PC-9 (cell line): ENCODE measurements at regions not wholly inside any gene's neighbourhood (a gene's known extent, or its start where the extent isn't known, plus 50 kb on each side); places are given as distances from the start of the nearest gene placed in this dataset.
"Not testable (repeated sequence)": the region's sequence is repeated elsewhere in the genome, so short reads cannot be mapped to it uniquely, and the experiment has no call there.

ENCODE experiments used
- BruUV-seq: library from RNA; stranded (reverse); fragments of 400-500 nt; replicated peaks from 2 replicates; lab custom pipeline; 2021; lab: Mats Ljungman, UMichigan
- CTCF ChIA-PET: fragments of 300-600 bp; sonication (Branson Sonifier 250); formaldehyde crosslinking; loops from one replicate; lab custom pipeline; 2022; ENCODE audit warnings: antibody characterized with exemption; lab: Charles Lee
- POLR2A ChIA-PET: fragments of 300-600 bp; sonication (Branson Sonifier 250); formaldehyde crosslinking; loops from one replicate; lab custom pipeline; 2022; ENCODE audit warnings: antibody characterized with exemption; ENCODE audit not compliant: unreplicated experiment; lab: Charles Lee
- DNase-seq, 2 experiments: peaks; one replicate each; pipeline versions ENCODE4 v3.0.0 to v3.0.0-alpha.2; 2015 to 2022; ENCODE audit warnings: mixed read lengths in 1 of 2
- H2AFZ ChIP-seq: fragments of 200-600 bp; sonication (generic); 2 replicates; pipeline ENCODE4 v1.8.1; 2017; ENCODE audit warnings: antibody characterized with exemption
- H3F3A ChIP-seq: fragments of 200-600 bp; sonication (generic); 2 replicates; pipeline ENCODE4 v1.8.1; 2017; ENCODE audit warnings: antibody characterized with exemption, mild to moderate bottlenecking, low read depth; ENCODE audit not compliant: insufficient read depth
- H3K27ac ChIP-seq: fragments of 200-600 bp; sonication (generic); 2 replicates; pipeline ENCODE4 v1.6.1; 2016; ENCODE audit warnings: mixed run types
- H3K27me3 ChIP-seq: fragments of 200-600 bp; sonication (generic); 2 replicates; pipeline ENCODE4 v1.6.1; 2016; ENCODE audit warnings: low read depth, mixed run types; ENCODE audit not compliant: insufficient read depth
- H3K36me3 ChIP-seq: fragments of 200-600 bp; sonication (generic); 2 replicates; pipeline ENCODE4 v1.6.1; 2016; ENCODE audit warnings: low read depth, mixed run types
- H3K4me1 ChIP-seq: fragments of 200-600 bp; sonication (generic); replicated peaks from 2 replicates; pipeline ENCODE4 v1.6.1; 2016; ENCODE audit warnings: mixed run types; ENCODE audit not compliant: insufficient read depth
- H3K4me2 ChIP-seq: fragments of 200-600 bp; sonication (generic); 2 replicates; pipeline ENCODE4 v1.6.1; 2017; ENCODE audit warnings: mixed run types
- H3K4me3 ChIP-seq: fragments of 200-600 bp; sonication (generic); 2 replicates; pipeline ENCODE4 v1.6.1; 2016; ENCODE audit warnings: mixed run types
- H3K79me2 ChIP-seq: fragments of 200-600 bp; sonication (generic); 2 replicates; pipeline ENCODE4 v1.6.1; 2017; ENCODE audit warnings: low read depth, mixed run types
- H3K9me2 ChIP-seq: fragments of 200-600 bp; sonication (generic); 2 replicates; pipeline ENCODE4 v1.8.1; 2017; ENCODE audit warnings: mild to moderate bottlenecking; ENCODE audit not compliant: insufficient read depth
- H3K9me3 ChIP-seq: fragments of 200-600 bp; sonication (generic); 2 replicates; pipeline ENCODE4 v1.8.1; 2016; ENCODE audit warnings: low read depth; ENCODE audit not compliant: insufficient read depth
- H4K20me1 ChIP-seq: fragments of 200-600 bp; sonication (generic); 2 replicates; pipeline ENCODE4 v1.8.1; 2017; ENCODE audit not compliant: insufficient read depth
- EZH2 ChIP-seq: fragments of 200-600 bp; sonication (generic); IDR thresholded peaks from 2 replicates; pipeline ENCODE4 v1.8.0; 2017; ENCODE audit warnings: antibody characterized with exemption, low read depth
- intact Hi-C: fragments of 100-400 bp; cut with micrococcal nuclease; formaldehyde crosslinking; loops from one replicate; pipeline ENCODE4 v1.10.0; 2022; ENCODE audit not compliant: unreplicated experiment
- TF ChIP-seq, protein P1 (sequence below): fragments of 200-600 bp; sonication (generic); conservative IDR thresholded peaks from 2 replicates; pipeline ENCODE4 v1.6.1; 2017; ENCODE audit warnings: mixed run types, antibody characterized with exemption, mild to moderate bottlenecking, moderate library complexity

GRCh38 chr22:49657974-49658590, 169.6 kb downstream of the BRD1 start:
- intact Hi-C loops: no loop called here
- H3K36me3 ChIP-seq: no peaks in the 10 kb centered on the region
- peaks cover 23% of the 10 kb centered on the region for H3K79me2 ChIP-seq
- BruUV-seq: no TSS peak
- H2AFZ ChIP-seq: no peak overlapping the region
- H3K27me3 ChIP-seq: peaks cover 99% of the 10 kb centered on the region
- TF ChIP-seq, protein P1, sequence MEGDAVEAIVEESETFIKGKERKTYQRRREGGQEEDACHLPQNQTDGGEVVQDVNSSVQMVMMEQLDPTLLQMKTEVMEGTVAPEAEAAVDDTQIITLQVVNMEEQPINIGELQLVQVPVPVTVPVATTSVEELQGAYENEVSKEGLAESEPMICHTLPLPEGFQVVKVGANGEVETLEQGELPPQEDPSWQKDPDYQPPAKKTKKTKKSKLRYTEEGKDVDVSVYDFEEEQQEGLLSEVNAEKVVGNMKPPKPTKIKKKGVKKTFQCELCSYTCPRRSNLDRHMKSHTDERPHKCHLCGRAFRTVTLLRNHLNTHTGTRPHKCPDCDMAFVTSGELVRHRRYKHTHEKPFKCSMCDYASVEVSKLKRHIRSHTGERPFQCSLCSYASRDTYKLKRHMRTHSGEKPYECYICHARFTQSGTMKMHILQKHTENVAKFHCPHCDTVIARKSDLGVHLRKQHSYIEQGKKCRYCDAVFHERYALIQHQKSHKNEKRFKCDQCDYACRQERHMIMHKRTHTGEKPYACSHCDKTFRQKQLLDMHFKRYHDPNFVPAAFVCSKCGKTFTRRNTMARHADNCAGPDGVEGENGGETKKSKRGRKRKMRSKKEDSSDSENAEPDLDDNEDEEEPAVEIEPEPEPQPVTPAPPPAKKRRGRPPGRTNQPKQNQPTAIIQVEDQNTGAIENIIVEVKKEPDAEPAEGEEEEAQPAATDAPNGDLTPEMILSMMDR: no peak
- no peak for TF ChIP-seq EZH2
- H3K9me3 ChIP-seq: no peaks in the 10 kb centered on the region
- no peak overlapping the region for H3K4me2 ChIP-seq
- no peak overlapping the region for H3K4me3 ChIP-seq
- H3K27ac ChIP-seq: no peak overlapping the region
- no peaks in the 10 kb centered on the region for H3F3A ChIP-seq
- ChIA-PET POLR2A (no interaction called here), CTCF (no interaction called here)
- DNase-seq: no peak
- H4K20me1 ChIP-seq: no peaks in the 10 kb centered on the region
- H3K9me2 ChIP-seq: no peaks in the 10 kb centered on the region
- no peaks in the 10 kb centered on the region for H3K4me1 ChIP-seq

DNA sequence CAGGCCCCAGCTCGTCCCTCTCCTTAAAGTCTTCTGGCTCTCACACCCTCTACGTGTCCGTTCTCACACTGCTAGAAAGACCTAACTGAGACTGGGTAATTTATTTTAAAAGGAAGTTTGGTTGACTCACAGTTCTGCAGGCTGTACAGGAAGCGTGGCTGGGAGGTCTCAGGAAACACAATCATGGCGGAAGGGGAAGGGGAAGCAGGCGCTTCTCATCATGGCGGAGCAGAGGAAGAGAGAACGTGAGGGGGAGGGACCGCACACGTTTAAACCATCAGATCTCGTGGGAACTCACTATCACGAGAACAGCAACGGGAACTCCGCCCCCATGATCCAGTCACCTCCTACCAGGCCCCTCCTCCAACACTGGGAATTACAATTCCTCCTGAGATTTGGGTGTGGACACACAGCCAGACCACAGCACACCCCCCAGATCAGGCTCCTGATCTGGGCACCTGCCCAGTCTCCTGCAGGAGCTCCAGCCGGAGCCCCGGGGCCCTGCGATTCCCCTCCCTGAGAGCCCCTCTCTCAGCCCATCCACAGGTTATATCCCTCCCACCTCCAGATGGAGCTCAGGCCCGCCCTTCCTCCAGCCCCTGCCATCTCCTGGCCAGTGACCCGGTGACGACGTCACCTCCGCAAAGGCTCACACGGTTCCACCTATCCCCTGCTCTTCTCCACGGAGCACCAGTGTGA, 170.2 kb downstream of the BRD1 start:
- Histone ChIP-seq H3K36me3 (no peaks in the 10 kb centered on the region), H3K79me2 (peaks cover 25% of the 10 kb centered on the region), H3K27ac (no peak overlapping the region), H3K9me2 (no peaks in the 10 kb centered on the region), H3K4me2 (peak overlapping the region; percentile 61), H3K27me3 (peaks cover 97% of the 10 kb centered on the region), H3F3A (no peaks in the 10 kb centered on the region), H4K20me1 (no peaks in the 10 kb centered on the region), H3K4me1 (no peaks in the 10 kb centered on the region), H2AFZ (peak overlapping the region; percentile 82), H3K4me3 (peak overlapping the region; percentile 55), H3K9me3 (no peaks in the 10 kb centered on the region)
- BruUV-seq: no TSS peak
- TF ChIP-seq, protein P1: no peak
- no peak for TF ChIP-seq EZH2
- peak in 1 of 2 experiments; percentile 56 for DNase-seq
- intact Hi-C loops: no loop called here
- ChIA-PET CTCF (no interaction called here), POLR2A (no interaction called here)

DNA sequence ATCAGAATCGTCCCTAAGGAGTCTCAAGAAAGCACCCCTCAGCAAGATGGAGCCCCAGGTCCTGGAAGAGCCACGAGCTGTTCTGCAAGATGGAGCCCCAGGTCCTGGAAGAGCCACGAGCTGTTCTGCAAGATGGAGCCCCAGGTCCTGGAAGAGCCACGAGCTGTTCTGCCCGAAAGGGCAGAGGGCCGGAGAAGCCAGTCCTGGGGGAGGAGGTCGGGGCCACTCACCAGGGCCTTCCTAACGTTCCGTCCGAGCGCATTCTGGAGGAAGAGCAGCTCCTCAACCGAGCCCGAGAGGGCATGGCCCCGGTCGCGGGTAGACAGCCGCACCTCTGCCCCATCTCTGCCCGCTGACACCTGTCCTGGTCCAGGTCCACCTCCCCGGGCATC, 170.8 kb downstream of the BRD1 start:
- H3K27me3 ChIP-seq: peaks cover 97% of the 10 kb centered on the region
- CTCF ChIA-PET, DNase-seq, H3K9me3 ChIP-seq, BruUV-seq, H3K36me3 ChIP-seq, H4K20me1 ChIP-seq, H3K27ac ChIP-seq, POLR2A ChIA-PET, H3F3A ChIP-seq, intact Hi-C loops, H3K9me2 ChIP-seq, H3K4me1 ChIP-seq: not testable (repeated sequence)
- peak overlapping the region; percentile 61 for H3K4me2 ChIP-seq
- peaks cover 30% of the 10 kb centered on the region for H3K79me2 ChIP-seq
- H3K4me3 ChIP-seq: peak overlapping the region; percentile 55
- peak overlapping the region; percentile 82 for H2AFZ ChIP-seq
